T-helper 1 cell treated with Interleukin-12 subunit alpha and Interleukin-12 subunit beta and Interleukin-4 antibody, amounts not matched to agents 30 ng/mL and 1 ng/mL, for 36 hours (primary cell): ENCODE measurements at regions not wholly inside any gene's neighbourhood (a gene's known extent, or its start where the extent isn't known, plus 50 kb on each side); places are given as distances from the start of the nearest gene placed in this dataset.
"Not testable (repeated sequence)": the region's sequence is repeated elsewhere in the genome, so short reads cannot be mapped to it uniquely, and the experiment has no call there.

Experiments
- intact Hi-C: fragments of 100-400 bp; cut with micrococcal nuclease; formaldehyde crosslinking; loops from one replicate; pipeline ENCODE4 v1.15.1; 2024

DNA sequence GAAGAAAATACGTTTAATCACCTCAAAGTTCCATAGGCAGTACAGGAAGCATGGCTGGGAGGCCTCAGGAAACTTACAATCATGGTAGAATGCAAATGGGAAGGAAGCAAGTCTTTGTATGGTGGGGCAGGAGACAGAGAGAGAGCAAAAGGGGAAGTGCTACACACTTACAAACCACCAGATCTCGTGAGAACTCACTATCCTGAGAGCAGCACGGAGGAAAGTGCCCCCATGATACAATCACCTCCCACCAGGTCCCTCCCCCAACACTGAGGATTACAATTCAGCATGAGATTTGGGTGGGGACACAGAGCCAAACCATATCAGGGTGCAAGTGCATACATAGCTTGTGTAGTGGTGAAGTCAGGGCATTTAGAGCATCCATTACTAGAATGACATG lies 92.3 kb upstream of the ANKRD10 start:
- intact Hi-C loops = no loop called here

DNA sequence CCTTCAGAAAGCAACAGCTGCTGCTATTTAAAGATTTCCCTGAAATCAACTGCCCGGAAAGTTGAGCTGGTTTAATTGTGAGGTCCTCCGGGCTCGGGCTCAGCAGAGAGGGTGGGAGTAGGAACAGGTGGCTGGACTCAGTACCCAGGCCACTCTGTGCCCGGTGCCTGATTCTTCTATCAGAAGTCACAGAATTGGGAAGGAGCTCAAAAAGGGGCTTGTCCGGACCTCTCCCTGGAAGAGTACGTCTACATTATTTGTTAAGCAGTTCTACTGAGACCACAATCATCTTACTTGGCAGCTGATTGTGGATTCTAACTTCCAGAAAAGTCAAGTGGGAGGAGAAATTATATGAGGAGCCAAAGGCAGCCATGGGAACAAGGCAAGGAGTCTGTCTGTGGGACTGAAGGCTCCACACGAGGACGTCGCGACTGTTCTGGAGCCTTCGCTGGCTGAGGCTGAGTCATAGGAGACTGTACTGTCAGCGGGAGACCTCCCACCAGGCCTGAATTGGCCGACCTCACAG lies 91.7 kb upstream of the ANKRD10 start:
- intact Hi-C loops = no loop called here

DNA sequence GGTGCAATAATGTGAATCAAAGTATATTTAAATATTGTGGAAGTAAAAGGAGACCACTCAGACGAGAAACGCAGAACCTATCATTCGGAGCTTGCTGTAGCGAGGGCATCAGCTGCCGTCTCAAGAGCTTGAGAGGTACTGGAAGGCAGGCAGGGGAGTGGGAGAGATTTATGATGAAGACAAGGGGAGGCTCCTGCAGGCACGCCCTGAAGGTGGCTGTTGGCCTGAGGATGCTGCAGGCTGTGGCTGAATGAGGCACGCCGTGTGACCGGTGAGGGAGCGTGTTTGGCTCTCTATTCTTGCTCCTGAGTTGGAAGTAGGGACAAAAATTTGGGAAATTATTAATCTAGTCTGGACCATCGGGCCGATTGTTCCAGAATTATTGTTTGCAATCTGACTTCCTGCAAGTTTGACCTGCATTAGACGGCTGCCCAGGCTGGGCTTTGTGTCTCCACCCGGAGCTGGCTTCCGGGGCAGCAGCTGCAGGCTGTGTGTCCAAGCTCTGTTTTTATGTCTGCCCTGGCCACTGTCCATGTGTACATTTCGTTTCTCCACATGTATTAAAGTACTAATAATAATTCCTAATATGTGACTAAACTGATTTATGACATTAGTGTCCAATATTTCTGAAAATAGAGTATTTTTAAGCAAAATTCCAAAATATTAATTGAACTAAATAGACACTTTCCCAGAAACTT lies 91.1 kb upstream of the ANKRD10 start:
- intact Hi-C loops = no loop called here

DNA sequence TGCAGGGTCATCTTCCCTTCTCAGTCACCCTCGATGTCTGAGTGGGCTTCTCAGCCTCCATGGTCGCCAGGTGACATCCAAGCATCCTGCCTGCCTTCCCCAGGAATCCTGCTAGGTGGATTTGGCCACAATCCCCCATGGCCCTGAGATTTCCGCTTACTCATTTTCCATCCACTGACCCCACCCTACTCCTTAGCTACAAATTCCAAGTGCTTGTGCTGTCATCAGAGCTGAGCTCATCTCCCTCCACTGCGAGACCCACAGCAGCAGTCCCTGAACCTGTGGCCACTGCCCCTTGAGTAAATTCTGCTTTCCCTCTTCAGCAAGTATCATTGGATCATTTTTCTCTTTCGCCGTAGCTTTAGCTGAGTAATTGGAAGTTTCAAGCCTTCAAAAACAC lies 90.5 kb upstream of the ANKRD10 start:
- intact Hi-C loops = no loop called here

DNA sequence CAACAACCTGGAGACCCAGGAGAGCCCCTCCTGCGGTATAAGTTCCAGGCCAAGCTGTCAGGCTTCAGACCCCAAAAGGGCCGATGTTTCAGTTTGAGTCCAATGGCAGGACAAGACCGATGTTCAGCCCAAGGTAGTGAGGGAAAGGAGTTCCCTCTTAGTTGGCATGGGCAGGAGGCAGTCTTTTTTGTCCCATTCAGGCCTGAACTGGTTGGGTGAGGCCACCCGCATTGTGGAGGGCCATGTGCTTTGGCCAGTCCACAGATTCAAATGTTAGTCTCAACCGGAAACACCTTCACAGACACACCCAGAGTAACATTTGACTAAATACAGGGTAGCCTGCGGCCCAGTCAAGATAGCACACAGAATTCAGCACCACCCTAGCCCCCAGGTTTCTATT lies 89.6 kb upstream of the ANKRD10 start:
- intact Hi-C loops = no loop called here

- intact Hi-C loops = no loop called here
These were observed 86.8 kb upstream of the ANKRD10 start for GRCh38 chr13:111001636-111002035.

- intact Hi-C loops = no loop called here
These were observed 78.9 kb upstream of the ANKRD10 start for GRCh38 chr13:110993788-110994187.

- intact Hi-C loops = no loop called here
These were observed 77.2 kb upstream of the ANKRD10 start for GRCh38 chr13:110991991-110992508.

GRCh38 chr13:110989331-110989730 lies 74.5 kb upstream of the ANKRD10 start:
- intact Hi-C loops = no loop called here

DNA sequence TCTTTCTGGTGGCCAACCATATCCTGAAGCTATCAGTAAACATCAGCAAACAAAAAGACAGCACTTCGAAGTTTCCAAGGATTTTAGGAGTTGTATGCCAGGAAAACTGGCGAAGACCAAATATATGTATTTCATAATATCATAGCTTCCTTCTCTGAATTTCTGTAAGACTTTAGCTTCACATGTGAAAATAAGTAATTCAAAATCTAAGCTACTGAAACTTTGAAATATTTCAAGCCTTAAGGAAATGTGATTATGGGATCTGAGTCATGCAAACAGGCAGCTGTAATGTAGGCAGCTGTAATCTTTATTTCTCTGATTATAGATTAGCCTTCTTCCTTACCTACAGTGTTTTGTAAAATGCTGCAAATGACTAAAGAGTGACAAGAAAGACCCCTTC lies 70.7 kb upstream of the ANKRD10 start:
- intact Hi-C loops = no loop called here

- intact Hi-C loops = no loop called here
These were observed 69.9 kb upstream of the ANKRD10 start for GRCh38 chr13:110984798-110985197.

DNA sequence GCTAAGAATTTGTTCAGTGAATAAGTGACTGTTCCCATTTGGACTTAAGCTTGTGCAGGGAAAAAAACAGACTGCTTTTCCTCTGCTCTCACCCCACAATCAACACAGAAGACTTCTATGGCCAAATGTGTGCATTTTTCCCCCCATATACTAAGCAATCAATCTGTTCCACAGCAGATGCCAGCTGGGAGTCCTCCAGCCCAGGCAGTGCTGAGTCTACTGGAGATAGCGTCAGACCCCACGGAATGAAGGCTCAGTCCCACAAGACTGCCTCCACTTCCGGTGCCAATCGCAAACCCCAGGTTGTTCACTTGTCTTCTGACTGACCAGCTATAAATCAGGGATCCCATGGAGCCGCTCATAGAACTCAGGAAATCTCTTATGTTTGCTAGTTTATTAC lies 69.5 kb upstream of the ANKRD10 start:
- intact Hi-C loops = no loop called here

DNA sequence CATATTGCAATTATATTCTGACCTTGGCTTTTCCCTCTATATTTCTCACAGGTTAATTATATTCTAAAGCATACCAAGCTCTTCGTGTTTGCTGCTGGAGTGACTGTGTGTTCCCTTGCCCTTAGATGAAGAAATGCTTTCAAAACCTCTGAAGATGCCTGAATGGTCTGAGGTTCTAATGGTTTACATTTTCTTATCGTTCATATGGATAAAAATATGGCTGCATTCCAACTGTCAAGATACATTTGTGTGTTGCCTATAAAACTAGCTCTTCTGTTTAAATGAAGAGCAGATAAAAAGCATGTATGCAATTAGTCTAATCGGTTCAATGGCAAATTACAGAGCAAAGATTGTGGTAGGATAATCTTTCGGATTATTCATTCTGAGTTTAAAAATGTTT lies 68.4 kb upstream of the ANKRD10 start:
- intact Hi-C loops = no loop called here

DNA sequence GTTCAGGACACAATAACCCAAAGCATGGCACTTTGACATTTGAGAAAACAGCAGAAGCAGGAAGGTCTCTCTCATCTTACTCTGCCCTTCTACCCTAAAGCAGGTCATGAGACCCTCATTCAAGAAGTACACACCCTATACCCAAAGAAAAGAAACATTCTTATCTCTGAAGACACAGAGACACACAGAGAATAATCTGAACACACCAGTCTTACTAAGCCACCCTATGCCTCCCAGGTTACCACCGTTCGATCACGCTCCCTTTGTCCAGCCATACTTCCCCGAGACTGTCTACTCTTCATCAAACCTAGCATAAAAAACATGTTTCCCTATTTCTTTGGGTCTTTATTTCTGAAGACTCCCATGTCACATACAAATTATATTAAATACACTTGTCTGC lies 66.5 kb upstream of the ANKRD10 start:
- intact Hi-C loops = no loop called here

- intact Hi-C loops = no loop called here
These were observed 66.1 kb upstream of the ANKRD10 start for GRCh38 chr13:110980921-110981320.

GRCh38 chr13:110979149-110979548 lies 64.3 kb upstream of the ANKRD10 start:
- intact Hi-C loops = not testable (repeated sequence)

DNA sequence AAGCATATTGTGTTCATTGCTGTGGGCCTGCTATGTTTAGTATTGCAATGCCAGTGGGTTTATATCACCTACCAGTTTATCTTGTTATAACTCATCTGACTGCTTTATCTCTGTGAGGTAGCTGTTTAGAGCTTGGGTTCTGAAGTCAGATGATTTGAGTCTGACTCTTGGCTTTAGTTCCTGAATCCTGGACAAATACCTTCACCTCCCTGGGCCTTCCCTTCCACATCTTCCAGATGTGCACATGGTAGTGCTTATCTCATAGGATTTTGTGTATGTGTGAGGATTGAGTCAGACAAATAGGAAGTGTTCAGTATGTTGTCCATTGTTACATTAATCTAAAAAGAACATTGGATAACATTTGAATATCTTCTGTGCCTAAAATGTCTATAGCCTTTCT lies 63.5 kb upstream of the ANKRD10 start:
- intact Hi-C loops = no loop called here

DNA sequence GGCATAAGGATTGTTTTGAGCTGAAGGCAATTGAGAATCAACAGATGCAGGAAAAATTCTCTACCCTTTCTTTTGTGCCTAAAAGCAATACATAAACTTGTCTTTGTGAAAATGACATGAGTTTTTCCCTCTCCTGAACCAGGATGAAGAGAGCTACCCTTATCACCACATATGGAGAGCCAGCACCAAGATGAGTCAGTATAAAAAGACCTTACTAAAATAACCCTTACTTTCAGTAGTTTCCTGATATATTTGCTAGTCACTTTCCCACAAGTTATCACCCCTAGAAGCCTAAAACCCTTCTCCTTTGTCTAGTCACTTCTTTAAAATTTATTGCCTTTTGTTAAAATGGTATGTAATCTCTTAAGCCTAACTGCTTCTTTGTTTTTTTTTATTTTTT lies 61.9 kb upstream of the ANKRD10 start:
- intact Hi-C loops = no loop called here

GRCh38 chr13:110973007-110973700 lies 58.3 kb upstream of the ANKRD10 start:
- intact Hi-C loops = no loop called here

- intact Hi-C loops = no loop called here
These were observed 56.6 kb upstream of the ANKRD10 start for GRCh38 chr13:110971486-110971885.

DNA sequence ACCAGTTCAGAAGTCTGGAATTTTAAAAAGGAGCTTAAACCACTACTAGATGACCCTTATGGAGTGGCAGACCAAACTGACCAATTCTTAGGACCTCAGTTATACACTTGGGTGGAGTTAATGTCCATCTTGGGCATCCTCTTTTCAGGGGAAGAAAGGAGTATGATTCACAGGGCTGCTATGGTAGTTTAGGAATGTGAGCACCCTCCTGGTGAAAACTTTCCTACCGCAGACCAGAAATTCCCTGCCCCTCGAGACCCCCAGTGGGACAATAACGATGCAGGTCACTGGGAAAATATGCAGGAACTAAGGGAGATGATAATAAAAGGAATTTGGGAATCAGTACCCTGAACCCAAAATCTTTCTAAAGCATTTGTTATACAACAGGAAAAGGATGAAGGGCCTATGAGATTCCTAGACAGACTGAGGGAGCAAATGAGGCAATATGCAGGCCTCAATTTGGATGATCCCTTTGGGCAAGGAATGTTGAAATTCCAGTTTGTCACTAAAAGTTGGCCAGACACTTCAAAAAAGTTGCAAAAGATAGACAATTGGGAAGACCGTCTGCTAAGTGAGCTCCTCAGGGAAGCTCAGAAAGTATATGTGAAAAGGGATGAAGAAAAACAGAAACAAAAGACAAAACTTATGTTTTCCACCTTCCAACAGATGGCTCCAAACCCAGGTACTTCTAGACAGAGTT lies 52.4 kb upstream of the ANKRD10 start:
- intact Hi-C loops = not testable (repeated sequence)

GRCh38 chr13:110965755-110966134 lies 50.9 kb upstream of the ANKRD10 start:
- intact Hi-C loops = loop anchor here (1.0 kb wide), 6 partner anchors 21 to 253 kb away; partner anchors contain the start of gene ANKRD10
